ENCODE measurements at regions not wholly inside any gene's neighbourhood (a gene's known extent, or its start where the extent isn't known, plus 50 kb on each side); places are given as distances from the start of the nearest gene placed in this dataset.
"Not testable (repeated sequence)": the region's sequence is repeated elsewhere in the genome, so short reads cannot be mapped to it uniquely, and the experiment has no call there.

DNA sequence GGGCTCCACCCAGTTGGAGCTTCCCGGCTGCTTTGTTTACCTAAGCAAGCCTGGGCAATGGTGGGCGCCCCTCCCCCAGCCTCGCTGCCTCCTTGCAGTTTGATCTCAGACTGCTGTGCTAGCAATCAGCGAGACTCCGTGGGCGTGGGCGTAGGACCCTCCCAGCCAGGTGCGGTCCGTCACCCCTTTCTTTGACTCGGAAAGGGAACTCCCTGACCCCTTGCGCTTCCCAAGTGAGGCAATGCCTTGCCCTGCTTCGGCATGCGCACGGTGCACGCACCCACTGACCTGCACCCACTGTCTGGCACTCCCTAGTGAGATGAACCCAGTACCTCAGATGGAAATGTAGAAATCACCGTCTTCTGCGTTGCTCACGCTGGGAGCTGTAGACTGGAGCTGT, 254.4 kb upstream of the NMUR2 start:
- TF ChIP-seq, protein P1, sequence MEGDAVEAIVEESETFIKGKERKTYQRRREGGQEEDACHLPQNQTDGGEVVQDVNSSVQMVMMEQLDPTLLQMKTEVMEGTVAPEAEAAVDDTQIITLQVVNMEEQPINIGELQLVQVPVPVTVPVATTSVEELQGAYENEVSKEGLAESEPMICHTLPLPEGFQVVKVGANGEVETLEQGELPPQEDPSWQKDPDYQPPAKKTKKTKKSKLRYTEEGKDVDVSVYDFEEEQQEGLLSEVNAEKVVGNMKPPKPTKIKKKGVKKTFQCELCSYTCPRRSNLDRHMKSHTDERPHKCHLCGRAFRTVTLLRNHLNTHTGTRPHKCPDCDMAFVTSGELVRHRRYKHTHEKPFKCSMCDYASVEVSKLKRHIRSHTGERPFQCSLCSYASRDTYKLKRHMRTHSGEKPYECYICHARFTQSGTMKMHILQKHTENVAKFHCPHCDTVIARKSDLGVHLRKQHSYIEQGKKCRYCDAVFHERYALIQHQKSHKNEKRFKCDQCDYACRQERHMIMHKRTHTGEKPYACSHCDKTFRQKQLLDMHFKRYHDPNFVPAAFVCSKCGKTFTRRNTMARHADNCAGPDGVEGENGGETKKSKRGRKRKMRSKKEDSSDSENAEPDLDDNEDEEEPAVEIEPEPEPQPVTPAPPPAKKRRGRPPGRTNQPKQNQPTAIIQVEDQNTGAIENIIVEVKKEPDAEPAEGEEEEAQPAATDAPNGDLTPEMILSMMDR (IDR thresholded peaks at IDR 0.05): not testable (repeated sequence)
- TF ChIP-seq POLR2A (IDR thresholded peaks at IDR 0.05): not testable (repeated sequence)

All from lower leg skin (tissue), 3 donors.